BJ (cell line): ENCODE measurements at regions not wholly inside any gene's neighbourhood (a gene's known extent, or its start where the extent isn't known, plus 50 kb on each side); places are given as distances from the start of the nearest gene placed in this dataset.

Source experiments
- CTCF ChIA-PET: fragments of 350-600 bp; formaldehyde crosslinking; extraction: SDS; loops from one replicate; lab custom pipeline; 2021; ENCODE audit warnings: antibody characterized with exemption, inconsistent platforms; lab: Yijun Ruan, JAX
- POLR2A ChIA-PET: fragments of 300-600 bp; sonication (Branson Sonifier 250); formaldehyde crosslinking; extraction: SDS; loops from one replicate; lab custom pipeline; 2021; ENCODE audit warnings: antibody characterized with exemption; lab: Charles Lee
- DNase-seq: peaks from one replicate; pipeline ENCODE4 v3.0.0-alpha.2; 2011; ENCODE audit warnings: low read depth
- H3K27me3 ChIP-seq: 2 replicates; pipeline ENCODE4 v1.6.0; 2011; ENCODE audit warnings: low read length; ENCODE audit not compliant: control insufficient read depth, insufficient read depth
- H3K36me3 ChIP-seq: 2 replicates; pipeline ENCODE4 v1.5.1; 2011; ENCODE audit warnings: low read length; ENCODE audit not compliant: control insufficient read depth, insufficient read depth
- H3K4me3 ChIP-seq: 2 replicates; pipeline ENCODE4 v1.5.1; 2011; ENCODE audit warnings: low read depth, mild to moderate bottlenecking, control low read depth, low read length
- CTCF ChIP-seq: IDR thresholded peaks from 2 replicates; pipeline ENCODE4 v1.5.1; 2011; ENCODE audit warnings: low read depth, mild to moderate bottlenecking, control low read depth, inconsistent platforms, low read length, moderate library complexity; ENCODE audit not compliant: insufficient read depth

- Histone ChIP-seq H3K27me3 (no peaks in the 10 kb centered on the region), H3K4me3 (no peak overlapping the region), H3K36me3 (no peaks in the 10 kb centered on the region)
- no peak for DNase-seq
- no peak for TF ChIP-seq CTCF
- ChIA-PET CTCF (no interaction called here), POLR2A (no interaction called here)
These were observed 297.5 kb upstream of the FERMT1 start for GRCh38 chr20:6420336-6420735.

- H3K36me3 ChIP-seq: no peaks in the 10 kb centered on the region
These were observed 295.9 kb upstream of the FERMT1 start for GRCh38 chr20:6418732-6419131.

GRCh38 chr20:6416371-6416770 is 293.5 kb upstream of the FERMT1 start:
- Histone ChIP-seq H3K36me3 (no peaks in the 10 kb centered on the region), H3K27me3 (no peaks in the 10 kb centered on the region), H3K4me3 (no peak overlapping the region)
- POLR2A ChIA-PET: no interaction called here
- CTCF ChIA-PET: no interaction called here
- TF ChIP-seq CTCF: no peak
- DNase-seq: no peak

More at GRCh38 chr20:6418732-6419131, 295.9 kb upstream of the FERMT1 start:
- Histone ChIP-seq H3K4me3 (no peak overlapping the region), H3K27me3 (no peaks in the 10 kb centered on the region)
- CTCF ChIA-PET: no interaction called here
- DNase-seq: no peak
- TF ChIP-seq CTCF: no peak
- POLR2A ChIA-PET: no interaction called here

GRCh38 chr20:6411651-6412050 is 288.8 kb upstream of the FERMT1 start:
- H3K4me3 ChIP-seq: no peak overlapping the region
- no peaks in the 10 kb centered on the region for H3K27me3 ChIP-seq
- CTCF ChIA-PET: no interaction called here
- DNase-seq: no peak
- no peak for TF ChIP-seq CTCF
- no peaks in the 10 kb centered on the region for H3K36me3 ChIP-seq
- POLR2A ChIA-PET: no interaction called here

GRCh38 chr20:6410721-6411120 is 287.9 kb upstream of the FERMT1 start:
- H3K27me3 ChIP-seq: no peaks in the 10 kb centered on the region
- no peak for DNase-seq
- POLR2A ChIA-PET: no interaction called here
- CTCF ChIA-PET: no interaction called here
- no peak for TF ChIP-seq CTCF
- no peak overlapping the region for H3K4me3 ChIP-seq
- no peaks in the 10 kb centered on the region for H3K36me3 ChIP-seq
